ENCODE measurements at regions not wholly inside any gene's neighbourhood (a gene's known extent, or its start where the extent isn't known, plus 50 kb on each side); places are given as distances from the start of the nearest gene placed in this dataset.

DNA sequence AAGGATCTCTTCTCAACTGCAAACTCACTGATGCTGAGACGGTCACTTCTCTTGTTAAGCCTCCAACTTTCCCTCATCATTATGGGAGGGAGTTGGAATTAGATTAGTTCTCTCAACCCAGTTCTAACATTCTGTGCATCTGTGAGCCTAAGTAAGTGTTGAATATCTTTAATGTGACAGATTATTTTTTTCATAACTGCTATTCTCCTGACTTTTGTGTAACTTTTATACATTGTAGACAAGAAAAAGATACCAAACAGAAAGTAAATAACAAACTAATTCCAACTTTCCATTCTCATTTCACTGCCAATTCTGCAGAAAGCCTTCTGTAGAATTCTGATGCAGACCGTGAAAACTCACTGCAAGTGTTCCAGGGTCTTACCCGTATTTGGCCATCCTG, 813.5 kb downstream of the TLE4 start:
- Histone ChIP-seq H3K4me2 (ENCODE audit: control insufficient read depth, insufficient read depth) (no peak overlapping the region), H3K27ac (ENCODE audit: control insufficient read depth, insufficient read depth) (no peak overlapping the region), H4K20me1 (ENCODE audit: control insufficient read depth, insufficient read depth) (no peaks in the 10 kb centered on the region), H3K9ac (ENCODE audit: control insufficient read depth, insufficient read depth, low read length) (no peak overlapping the region), H3K79me2 (ENCODE audit: control insufficient read depth, insufficient read depth, low read length) (no peaks in the 10 kb centered on the region), H3K27me3 (replicated peaks in 1 of 2; ENCODE audit: control insufficient read depth in 2 of 2, insufficient read depth in 2 of 2, low read length in 1 of 2) (no peaks in the 10 kb centered on the region), H3K4me1 (ENCODE audit: control insufficient read depth, insufficient read depth, low read length) (no peaks in the 10 kb centered on the region), H3K9me3 (replicated peaks; ENCODE audit: control insufficient read depth, insufficient read depth, low read length) (no peaks in the 10 kb centered on the region), H3K4me3 (no peak overlapping the region), H3K36me3 (ENCODE audit: control insufficient read depth in 2 of 2, insufficient read depth in 2 of 2, low read length in 1 of 2) (no peaks in the 10 kb centered on the region), H2AFZ (ENCODE audit: control insufficient read depth, low read depth, low read length) (no peak overlapping the region)
- SMC1A ChIA-PET (ENCODE audit: uncharacterized antibody, unreplicated experiment), result no interaction called here
- TF ChIP-seq, protein P1, sequence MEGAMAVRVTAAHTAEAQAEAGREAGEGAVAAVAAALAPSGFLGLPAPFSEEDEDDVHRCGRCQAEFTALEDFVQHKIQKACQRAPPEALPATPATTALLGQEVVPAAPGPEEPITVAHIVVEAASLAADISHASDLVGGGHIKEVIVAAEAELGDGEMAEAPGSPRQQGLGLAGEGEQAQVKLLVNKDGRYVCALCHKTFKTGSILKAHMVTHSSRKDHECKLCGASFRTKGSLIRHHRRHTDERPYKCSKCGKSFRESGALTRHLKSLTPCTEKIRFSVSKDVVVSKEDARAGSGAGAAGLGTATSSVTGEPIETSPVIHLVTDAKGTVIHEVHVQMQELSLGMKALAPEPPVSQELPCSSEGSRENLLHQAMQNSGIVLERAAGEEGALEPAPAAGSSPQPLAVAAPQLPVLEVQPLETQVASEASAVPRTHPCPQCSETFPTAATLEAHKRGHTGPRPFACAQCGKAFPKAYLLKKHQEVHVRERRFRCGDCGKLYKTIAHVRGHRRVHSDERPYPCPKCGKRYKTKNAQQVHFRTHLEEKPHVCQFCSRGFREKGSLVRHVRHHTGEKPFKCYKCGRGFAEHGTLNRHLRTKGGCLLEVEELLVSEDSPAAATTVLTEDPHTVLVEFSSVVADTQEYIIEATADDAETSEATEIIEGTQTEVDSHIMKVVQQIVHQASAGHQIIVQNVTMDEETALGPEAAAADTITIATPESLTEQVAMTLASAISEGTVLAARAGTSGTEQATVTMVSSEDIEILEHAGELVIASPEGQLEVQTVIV (IDR thresholded peaks at IDR 0.05; ENCODE audit: borderline replicate concordance, partially characterized antibody), result no peak
- TF ChIP-seq ZZZ3 (IDR thresholded peaks at IDR 0.05; ENCODE audit: control insufficient read depth, insufficient read length, low read depth) (no peak), ETV6 (conservative IDR thresholded peaks at IDR 0.05 in 1 of 2, IDR thresholded peaks at IDR 0.05 in 1 of 2; ENCODE audit: borderline replicate concordance in 1 of 2, low read depth in 1 of 2) (no peak), MTA3 (IDR thresholded peaks at IDR 0.05; ENCODE audit: borderline replicate concordance, low read length) (no peak), GABPA (IDR thresholded peaks at IDR 0.05; ENCODE audit: low read depth) (no peak), PAX8 (IDR thresholded peaks at IDR 0.05) (no peak), FOXM1 (IDR thresholded peaks at IDR 0.05; ENCODE audit: low read depth, low read length) (no peak), RAD51 (IDR thresholded peaks at IDR 0.05) (no peak), EGR1 (IDR thresholded peaks at IDR 0.05; ENCODE audit: borderline replicate concordance in 1 of 2, low read depth in 2 of 2, low read length in 2 of 2) (no peak), RUNX3 (IDR thresholded peaks at IDR 0.05; ENCODE audit: low read length) (no peak), TCF7 (IDR thresholded peaks at IDR 0.05; ENCODE audit: borderline replicate concordance) (no peak)
- TF ChIP-seq, protein P2, sequence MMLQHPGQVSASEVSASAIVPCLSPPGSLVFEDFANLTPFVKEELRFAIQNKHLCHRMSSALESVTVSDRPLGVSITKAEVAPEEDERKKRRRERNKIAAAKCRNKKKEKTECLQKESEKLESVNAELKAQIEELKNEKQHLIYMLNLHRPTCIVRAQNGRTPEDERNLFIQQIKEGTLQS (IDR thresholded peaks at IDR 0.05; ENCODE audit: borderline replicate concordance, extremely low read depth, low read depth, low read length), result no peak
- TF ChIP-seq, protein P3, sequence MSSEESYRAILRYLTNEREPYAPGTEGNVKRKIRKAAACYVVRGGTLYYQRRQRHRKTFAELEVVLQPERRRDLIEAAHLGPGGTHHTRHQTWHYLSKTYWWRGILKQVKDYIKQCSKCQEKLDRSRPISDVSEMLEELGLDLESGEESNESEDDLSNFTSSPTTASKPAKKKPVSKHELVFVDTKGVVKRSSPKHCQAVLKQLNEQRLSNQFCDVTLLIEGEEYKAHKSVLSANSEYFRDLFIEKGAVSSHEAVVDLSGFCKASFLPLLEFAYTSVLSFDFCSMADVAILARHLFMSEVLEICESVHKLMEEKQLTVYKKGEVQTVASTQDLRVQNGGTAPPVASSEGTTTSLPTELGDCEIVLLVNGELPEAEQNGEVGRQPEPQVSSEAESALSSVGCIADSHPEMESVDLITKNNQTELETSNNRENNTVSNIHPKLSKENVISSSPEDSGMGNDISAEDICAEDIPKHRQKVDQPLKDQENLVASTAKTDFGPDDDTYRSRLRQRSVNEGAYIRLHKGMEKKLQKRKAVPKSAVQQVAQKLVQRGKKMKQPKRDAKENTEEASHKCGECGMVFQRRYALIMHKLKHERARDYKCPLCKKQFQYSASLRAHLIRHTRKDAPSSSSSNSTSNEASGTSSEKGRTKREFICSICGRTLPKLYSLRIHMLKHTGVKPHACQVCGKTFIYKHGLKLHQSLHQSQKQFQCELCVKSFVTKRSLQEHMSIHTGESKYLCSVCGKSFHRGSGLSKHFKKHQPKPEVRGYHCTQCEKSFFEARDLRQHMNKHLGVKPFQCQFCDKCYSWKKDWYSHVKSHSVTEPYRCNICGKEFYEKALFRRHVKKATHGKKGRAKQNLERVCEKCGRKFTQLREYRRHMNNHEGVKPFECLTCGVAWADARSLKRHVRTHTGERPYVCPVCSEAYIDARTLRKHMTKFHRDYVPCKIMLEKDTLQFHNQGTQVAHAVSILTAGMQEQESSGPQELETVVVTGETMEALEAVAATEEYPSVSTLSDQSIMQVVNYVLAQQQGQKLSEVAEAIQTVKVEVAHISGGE (CRISPR knock-in tag; IDR thresholded peaks at IDR 0.05), result no peak
- TF ChIP-seq, protein P4, sequence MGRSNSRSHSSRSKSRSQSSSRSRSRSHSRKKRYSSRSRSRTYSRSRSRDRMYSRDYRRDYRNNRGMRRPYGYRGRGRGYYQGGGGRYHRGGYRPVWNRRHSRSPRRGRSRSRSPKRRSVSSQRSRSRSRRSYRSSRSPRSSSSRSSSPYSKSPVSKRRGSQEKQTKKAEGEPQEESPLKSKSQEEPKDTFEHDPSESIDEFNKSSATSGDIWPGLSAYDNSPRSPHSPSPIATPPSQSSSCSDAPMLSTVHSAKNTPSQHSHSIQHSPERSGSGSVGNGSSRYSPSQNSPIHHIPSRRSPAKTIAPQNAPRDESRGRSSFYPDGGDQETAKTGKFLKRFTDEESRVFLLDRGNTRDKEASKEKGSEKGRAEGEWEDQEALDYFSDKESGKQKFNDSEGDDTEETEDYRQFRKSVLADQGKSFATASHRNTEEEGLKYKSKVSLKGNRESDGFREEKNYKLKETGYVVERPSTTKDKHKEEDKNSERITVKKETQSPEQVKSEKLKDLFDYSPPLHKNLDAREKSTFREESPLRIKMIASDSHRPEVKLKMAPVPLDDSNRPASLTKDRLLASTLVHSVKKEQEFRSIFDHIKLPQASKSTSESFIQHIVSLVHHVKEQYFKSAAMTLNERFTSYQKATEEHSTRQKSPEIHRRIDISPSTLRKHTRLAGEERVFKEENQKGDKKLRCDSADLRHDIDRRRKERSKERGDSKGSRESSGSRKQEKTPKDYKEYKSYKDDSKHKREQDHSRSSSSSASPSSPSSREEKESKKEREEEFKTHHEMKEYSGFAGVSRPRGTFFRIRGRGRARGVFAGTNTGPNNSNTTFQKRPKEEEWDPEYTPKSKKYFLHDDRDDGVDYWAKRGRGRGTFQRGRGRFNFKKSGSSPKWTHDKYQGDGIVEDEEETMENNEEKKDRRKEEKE (IDR thresholded peaks at IDR 0.05), result no peak
- DNase-seq (ENCODE audit: low read depth, low spot score) (no peak), ATAC-seq (no peak), FAIRE-seq (no peak)
- POLR2A ChIA-PET, result no interaction called here
- intact Hi-C loops (cut with micrococcal nuclease; ENCODE audit: unreplicated experiment) (no loop called here), in situ Hi-C loops (cut with MboI) (no loop called here)
- RAD21 ChIA-PET (ENCODE audit: unreplicated experiment), result no interaction called here
- no TSS peak for BruUV-seq (replicated peaks)
- CTCF ChIA-PET, result interaction anchor here (0.6 kb wide), 1 partner anchor 12 kb away, joined by 3 read pairs; no protein-coding TSS in a partner anchor
- 44% methylated on average over 3 of the region's 3 CpGs for WGBS (ENCODE audit: insufficient coverage, insufficient replicate concordance, low lambda C conversion rate, missing lambda C conversion rate)

Measured in GM12878 (cell line).